ENCODE measurements at regions not wholly inside any gene's neighbourhood (a gene's known extent, or its start where the extent isn't known, plus 50 kb on each side); places are given as distances from the start of the nearest gene placed in this dataset.
A peak's percentile ranks its signal among the peaks of the same experiment; 100 is the strongest.

GRCh38 chr3:144953959-144954358 lies 982.3 kb downstream of the DIPK2A start:
- no peaks in the 10 kb centered on the region for H3K36me3 Mint-ChIP-seq
- H3K36me3 ChIP-seq (replicated peaks in 1 of 2; ENCODE audit: control insufficient read depth in 1 of 2, insufficient read depth in 2 of 2, low read length in 2 of 2): no peaks in the 10 kb centered on the region
- 86% methylated on average over 1 of the region's 1 CpG for WGBS (ENCODE audit: insufficient coverage)
- H3K4me1 Mint-ChIP-seq: no peaks in the 10 kb centered on the region
- no peaks in the 10 kb centered on the region for H4K20me1 ChIP-seq (ENCODE audit: insufficient read depth, low read length)
- no peak overlapping the region for H3K4me2 ChIP-seq (replicated peaks; ENCODE audit: extremely low read depth, low read length, poor library complexity, severe bottlenecking)
- no peak for DNase-seq
- no peaks in the 10 kb centered on the region for H3K79me2 ChIP-seq (ENCODE audit: insufficient read depth, low read length)
- peaks cover 0 to 3% of the 10 kb centered on the region in 2 donors for H3K9me3 ChIP-seq (replicated peaks in 1 of 2; ENCODE audit: control insufficient read depth in 1 of 2, insufficient read depth in 1 of 2, low read length in 2 of 2)
- no peak overlapping the region for H3K27ac Mint-ChIP-seq
- no peak overlapping the region for H2AFZ ChIP-seq (ENCODE audit: insufficient read depth, low read depth, low read length, poor library complexity, severe bottlenecking)
- no peak overlapping the region for H3K4me3 ChIP-seq (replicated peaks in 1 of 3; ENCODE audit: low read depth in 2 of 3, low read length in 3 of 3)
- H3K4me3 Mint-ChIP-seq: peak overlapping the region in 1 of 2 donors; percentile 17
- H3K27ac ChIP-seq (ENCODE audit: low read depth in 1 of 2, low read length in 2 of 2): no peak overlapping the region
- H3K9me3 Mint-ChIP-seq: peaks cover 0 to 4% (median 2%) of the 10 kb centered on the region in 7 donors
- intact Hi-C loops (cut with micrococcal nuclease): no loop called here
- H3K27me3 ChIP-seq (ENCODE audit: control insufficient read depth in 2 of 2, insufficient read depth in 2 of 2, low read length in 2 of 2): no peaks in the 10 kb centered on the region
- no peaks in the 10 kb centered on the region for H3K27me3 Mint-ChIP-seq (ENCODE audit: low read depth in 3 of 3)
- H3K4me1 ChIP-seq (ENCODE audit: control insufficient read depth in 1 of 2, insufficient read depth in 2 of 2, low read length in 2 of 2): no peaks in the 10 kb centered on the region
- no peak for TF ChIP-seq CTCF (IDR thresholded peaks at IDR 0.05)
- no peak overlapping the region for H3K9ac ChIP-seq (ENCODE audit: insufficient read depth, low read length, poor library complexity, severe bottlenecking)

GRCh38 chr3:144957398-144958101 lies 985.9 kb downstream of the DIPK2A start:
- Histone ChIP-seq H3K4me1 (ENCODE audit: control insufficient read depth in 1 of 2, insufficient read depth in 2 of 2, low read length in 2 of 2) (no peaks in the 10 kb centered on the region), H3K9ac (ENCODE audit: insufficient read depth, low read length, poor library complexity, severe bottlenecking) (no peak overlapping the region), H3K4me2 (replicated peaks; ENCODE audit: extremely low read depth, low read length, poor library complexity, severe bottlenecking) (no peak overlapping the region), H3K27me3 (ENCODE audit: control insufficient read depth in 2 of 2, insufficient read depth in 2 of 2, low read length in 2 of 2) (no peaks in the 10 kb centered on the region), H2AFZ (ENCODE audit: insufficient read depth, low read depth, low read length, poor library complexity, severe bottlenecking) (no peak overlapping the region), H3K27ac (ENCODE audit: low read depth in 1 of 2, low read length in 2 of 2) (no peak overlapping the region), H3K36me3 (replicated peaks in 1 of 2; ENCODE audit: control insufficient read depth in 1 of 2, insufficient read depth in 2 of 2, low read length in 2 of 2) (no peaks in the 10 kb centered on the region), H3K4me3 (replicated peaks in 1 of 3; ENCODE audit: low read depth in 2 of 3, low read length in 3 of 3) (no peak overlapping the region), H3K9me3 (replicated peaks in 1 of 2; ENCODE audit: control insufficient read depth in 1 of 2, insufficient read depth in 1 of 2, low read length in 2 of 2) (no peaks in the 10 kb centered on the region), H4K20me1 (ENCODE audit: insufficient read depth, low read length) (no peaks in the 10 kb centered on the region), H3K79me2 (ENCODE audit: insufficient read depth, low read length) (no peaks in the 10 kb centered on the region)
- no peak overlapping the region for H3K27ac Mint-ChIP-seq
- no CpG with 5 or more reads among the region's 4 CpGs for WGBS (ENCODE audit: insufficient coverage)
- no peaks in the 10 kb centered on the region for H3K36me3 Mint-ChIP-seq
- no peaks in the 10 kb centered on the region for H3K4me1 Mint-ChIP-seq
- H3K9me3 Mint-ChIP-seq: peaks cover 0 to 9% (median 7%) of the 10 kb centered on the region in 7 donors
- TF ChIP-seq CTCF (IDR thresholded peaks at IDR 0.05): no peak
- no peaks in the 10 kb centered on the region for H3K27me3 Mint-ChIP-seq (ENCODE audit: low read depth in 3 of 3)
- no peak for DNase-seq
- intact Hi-C loops (cut with micrococcal nuclease): no loop called here
- H3K4me3 Mint-ChIP-seq: no peak overlapping the region

Data from CD14-positive monocyte (primary cell).